Stimulated activated CD4-positive, alpha-beta T cell treated with anti-CD3 and anti-CD28 coated beads, Interleukin-12 subunit alpha, Interleukin-12 subunit beta, amount 100 ng/mL, for 48 hours (primary cell): ENCODE measurements at regions not wholly inside any gene's neighbourhood (a gene's known extent, or its start where the extent isn't known, plus 50 kb on each side); places are given as distances from the start of the nearest gene placed in this dataset.

Experiments used
- DNase-seq, 3 donors: peaks; one replicate each; pipeline ENCODE4 v3.0.0-alpha.2; 2020; ENCODE audit warnings: low read depth in 2 of 3, low spot score in 1 of 3

GRCh38 chr2:238558456-238559099 is 131.9 kb downstream of the ASB1 start:
- no peak for DNase-seq

GRCh38 chr2:238560234-238560633 is 133.5 kb downstream of the ASB1 start:
- no peak for DNase-seq

DNA sequence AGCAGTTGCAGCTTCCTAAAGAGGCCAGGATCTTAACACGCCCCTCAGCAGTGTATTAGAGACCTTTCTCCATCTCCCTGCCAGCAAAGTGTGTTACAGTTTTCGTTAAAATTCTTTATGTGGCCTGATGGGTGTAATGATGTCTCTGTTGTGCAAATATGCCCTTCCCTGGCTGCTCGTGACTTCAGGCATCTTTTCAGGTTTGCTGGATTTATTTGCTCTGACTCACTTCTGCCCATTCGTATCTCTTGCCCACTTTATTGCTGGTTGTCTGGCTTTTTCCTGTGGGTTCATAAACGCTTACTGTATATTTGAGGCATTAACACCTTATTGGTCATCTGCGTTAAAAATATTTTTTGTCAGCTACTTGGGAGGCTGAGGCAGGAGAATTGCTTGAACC is 134.5 kb downstream of the ASB1 start:
- DNase-seq: no peak

DNA sequence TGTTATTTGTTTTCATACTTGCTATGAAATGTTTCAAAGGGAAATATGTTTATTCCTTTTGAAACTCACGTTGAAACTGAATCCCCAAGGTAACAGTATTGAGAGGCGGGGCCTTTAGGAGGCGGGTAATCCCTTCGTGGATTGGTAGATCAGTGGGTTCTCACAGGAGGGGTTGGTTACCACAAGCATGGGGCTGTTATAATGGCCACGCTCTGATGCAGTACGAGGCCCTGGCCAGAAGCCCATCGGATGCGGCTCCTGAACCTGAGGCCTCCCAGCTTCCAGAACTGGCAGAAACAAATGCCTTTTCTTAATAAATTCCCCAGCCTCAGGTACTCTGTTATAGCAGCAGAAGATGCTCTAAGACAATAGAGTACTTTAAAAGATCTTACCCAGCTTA is 135.7 kb downstream of the ASB1 start:
- no peak for DNase-seq

DNA sequence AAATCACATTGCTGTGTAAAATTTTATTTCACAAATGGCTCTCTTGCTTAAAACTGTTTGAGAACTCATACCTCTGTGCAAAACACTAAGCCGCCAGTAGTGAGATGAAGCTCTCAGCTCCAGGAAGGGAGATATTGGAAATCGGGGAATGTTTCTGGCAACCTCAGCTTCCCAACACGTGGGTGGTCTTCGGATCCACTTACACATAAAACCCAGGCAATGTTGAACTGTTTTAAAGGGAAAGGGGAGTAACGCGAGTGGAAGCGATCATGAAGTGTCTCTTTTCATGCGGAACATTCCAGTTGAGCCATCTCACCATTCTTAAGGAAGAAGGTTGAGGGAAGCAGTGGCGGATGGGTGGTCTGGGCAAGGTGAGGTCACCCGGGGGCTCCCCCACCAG is 136.8 kb downstream of the ASB1 start:
- DNase-seq: no peak

DNA sequence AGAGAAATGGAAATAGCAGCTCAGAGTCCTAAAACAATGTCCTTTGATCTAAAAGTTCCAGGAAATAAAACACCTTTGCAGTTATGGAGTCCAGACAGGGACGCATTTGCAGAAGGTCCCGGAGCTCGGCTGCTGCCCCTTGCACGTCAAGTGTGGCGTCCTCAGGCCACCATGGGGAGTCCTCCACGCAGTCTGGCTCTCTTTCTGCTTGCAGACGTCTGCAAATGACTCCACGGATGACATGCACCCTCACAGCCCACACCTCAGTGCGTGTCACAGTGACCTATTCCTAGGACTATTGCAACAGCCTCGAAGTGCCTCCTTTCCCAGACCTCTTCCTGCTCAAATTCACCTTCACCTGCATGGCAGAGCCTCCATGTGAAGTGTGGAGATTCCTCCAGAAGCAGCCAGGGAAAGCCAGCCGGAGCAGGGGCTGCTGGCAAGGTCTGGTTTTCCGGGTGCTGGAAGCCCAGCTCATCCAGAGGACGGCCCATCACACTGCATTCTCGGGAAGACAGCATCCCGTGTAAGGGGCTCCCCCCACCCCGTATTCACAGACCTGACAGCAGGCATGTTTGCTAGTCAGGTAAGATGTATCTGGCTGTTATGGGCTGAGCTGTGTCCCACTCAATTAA is 137.7 kb downstream of the ASB1 start:
- DNase-seq: no peak

- no peak for DNase-seq
These were observed 138.3 kb downstream of the ASB1 start for GRCh38 chr2:238565031-238565430.

DNA sequence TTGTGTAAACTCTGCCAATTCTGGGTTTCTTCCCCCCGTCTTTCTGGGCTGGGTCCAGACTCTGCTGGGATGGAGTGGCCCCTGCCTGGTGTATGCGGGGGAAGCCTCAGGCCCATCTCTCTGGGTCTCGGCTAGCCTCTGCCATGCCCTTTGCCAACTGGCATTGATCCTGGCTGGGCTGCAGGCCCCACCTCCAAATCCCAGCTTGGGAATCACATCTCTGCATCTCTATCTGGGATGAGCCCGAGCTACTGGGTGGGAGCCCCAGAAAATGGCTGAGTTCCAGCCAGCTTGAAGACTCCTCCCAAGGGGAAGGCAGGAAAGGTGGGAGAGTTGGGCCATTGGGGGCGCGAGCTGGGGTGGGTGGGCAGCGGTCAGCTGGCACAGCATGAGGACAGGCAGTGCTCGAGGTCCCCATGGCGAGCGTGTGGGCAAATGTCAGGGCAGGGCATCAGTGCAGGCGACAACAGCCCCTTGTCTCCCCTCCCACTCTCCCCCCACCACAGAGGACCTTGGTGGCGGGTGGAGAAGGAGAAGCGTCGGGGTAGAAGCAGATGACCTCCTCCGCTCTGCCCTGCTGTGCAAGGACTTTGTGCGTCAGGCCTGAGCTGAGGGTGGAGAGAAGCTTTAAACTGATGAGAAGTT is 139.4 kb downstream of the ASB1 start:
- DNase-seq: no peak

- DNase-seq: no peak
These were observed 140.5 kb downstream of the ASB1 start for GRCh38 chr2:238567067-238567855.

DNA sequence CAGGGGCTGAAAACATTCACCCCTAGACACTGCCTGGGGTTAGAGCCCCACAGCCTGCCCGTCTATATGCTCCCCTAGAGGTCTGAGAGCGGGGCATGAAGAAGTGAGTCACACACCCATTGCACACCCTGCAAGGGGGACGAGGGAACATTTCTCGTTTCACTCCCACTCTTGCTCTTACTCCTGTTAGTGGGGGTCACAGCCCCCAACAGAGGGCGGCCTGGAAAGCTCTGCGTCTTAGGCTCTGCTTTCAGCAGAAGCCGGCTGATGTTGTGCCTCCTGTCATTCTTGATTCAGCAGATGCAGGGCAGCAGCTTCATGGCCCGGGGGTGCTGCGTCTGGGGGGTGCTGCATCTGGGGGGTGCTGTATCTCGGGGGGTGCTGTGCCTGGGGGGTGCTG is 141.3 kb downstream of the ASB1 start:
- no peak for DNase-seq

- DNase-seq: no peak
These were observed 142.0 kb downstream of the ASB1 start for GRCh38 chr2:238568455-238569440.

GRCh38 chr2:238569507-238570195 is 142.9 kb downstream of the ASB1 start:
- DNase-seq: no peak

DNA sequence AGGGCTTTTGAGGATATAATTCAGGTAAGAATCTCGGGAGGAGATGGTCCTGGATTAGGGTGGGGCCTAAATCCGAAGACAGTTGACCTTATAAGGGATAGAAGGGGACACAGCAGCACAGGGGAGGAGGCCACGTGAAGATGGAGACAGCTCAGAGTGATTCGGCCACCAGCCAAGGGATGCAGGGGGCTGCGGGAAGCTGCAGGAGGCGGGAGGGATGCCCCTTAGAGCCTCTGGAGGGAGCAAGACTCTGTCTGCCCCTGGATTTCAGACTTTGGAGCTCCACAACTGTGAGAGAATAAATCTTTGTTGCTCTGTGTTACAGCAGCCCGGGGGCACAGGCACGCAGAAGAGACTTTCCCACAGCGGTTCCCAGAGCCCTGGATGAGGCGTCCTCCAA is 143.7 kb downstream of the ASB1 start:
- DNase-seq: no peak

GRCh38 chr2:238570926-238571325 is 144.2 kb downstream of the ASB1 start:
- no peak for DNase-seq

DNA sequence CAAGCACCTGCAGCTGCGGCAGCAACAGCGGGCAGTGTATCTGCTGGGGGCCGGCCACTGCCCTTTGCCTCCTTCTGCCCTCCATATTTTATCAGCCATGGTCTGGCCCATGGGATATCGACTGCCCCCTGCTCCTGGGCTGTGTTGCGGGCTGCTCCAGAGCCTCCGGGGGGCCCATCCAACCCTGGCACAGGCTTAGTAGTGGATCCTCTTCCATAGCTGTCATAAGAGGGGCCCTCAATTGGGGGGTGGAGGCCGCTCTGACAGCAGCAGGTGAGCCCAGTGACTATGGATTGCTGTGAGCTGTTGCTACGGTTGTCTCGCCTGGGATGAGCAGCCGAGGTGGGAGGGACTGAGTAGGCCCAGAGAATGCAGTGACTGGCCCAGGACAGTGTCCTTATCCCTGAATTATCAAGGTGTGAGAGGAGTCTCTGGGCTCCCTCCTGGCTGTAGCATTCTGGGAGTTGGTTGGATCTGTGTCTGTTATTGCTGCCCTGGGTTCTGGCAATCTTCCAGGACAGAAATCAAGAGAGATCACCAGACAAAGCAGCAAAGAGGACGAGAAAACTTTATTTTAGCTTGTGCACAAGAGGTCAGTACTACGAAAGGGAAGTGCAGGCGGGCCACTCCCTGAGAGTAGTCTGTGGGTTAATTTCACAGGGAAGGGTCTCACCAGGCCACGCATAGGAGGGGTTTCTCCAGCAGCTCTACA is 145.1 kb downstream of the ASB1 start:
- no peak for DNase-seq

GRCh38 chr2:238573065-238573778 is 146.5 kb downstream of the ASB1 start:
- peak in 2 of 3 donors; percentile 3 to 10 for DNase-seq

DNA sequence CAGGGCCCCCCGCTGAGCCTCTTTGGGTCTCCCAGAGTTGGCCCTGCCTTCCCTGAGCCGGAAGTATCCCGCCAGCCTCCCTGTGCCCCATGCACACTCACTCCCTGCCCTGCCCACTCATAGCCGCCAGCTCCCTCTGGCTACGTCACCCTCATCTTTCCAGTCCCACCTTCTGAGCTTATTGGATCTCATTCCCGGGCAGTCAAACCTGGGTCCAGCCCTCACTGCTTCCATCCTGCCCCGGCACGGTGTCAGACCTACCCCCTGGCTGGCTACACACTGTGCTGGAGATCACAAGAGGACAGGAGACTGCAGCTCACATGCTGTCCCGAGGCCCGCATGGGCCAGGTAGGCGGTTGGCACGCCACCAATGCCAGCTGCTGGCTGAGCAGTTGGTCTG is 147.2 kb downstream of the ASB1 start:
- DNase-seq: no peak

DNA sequence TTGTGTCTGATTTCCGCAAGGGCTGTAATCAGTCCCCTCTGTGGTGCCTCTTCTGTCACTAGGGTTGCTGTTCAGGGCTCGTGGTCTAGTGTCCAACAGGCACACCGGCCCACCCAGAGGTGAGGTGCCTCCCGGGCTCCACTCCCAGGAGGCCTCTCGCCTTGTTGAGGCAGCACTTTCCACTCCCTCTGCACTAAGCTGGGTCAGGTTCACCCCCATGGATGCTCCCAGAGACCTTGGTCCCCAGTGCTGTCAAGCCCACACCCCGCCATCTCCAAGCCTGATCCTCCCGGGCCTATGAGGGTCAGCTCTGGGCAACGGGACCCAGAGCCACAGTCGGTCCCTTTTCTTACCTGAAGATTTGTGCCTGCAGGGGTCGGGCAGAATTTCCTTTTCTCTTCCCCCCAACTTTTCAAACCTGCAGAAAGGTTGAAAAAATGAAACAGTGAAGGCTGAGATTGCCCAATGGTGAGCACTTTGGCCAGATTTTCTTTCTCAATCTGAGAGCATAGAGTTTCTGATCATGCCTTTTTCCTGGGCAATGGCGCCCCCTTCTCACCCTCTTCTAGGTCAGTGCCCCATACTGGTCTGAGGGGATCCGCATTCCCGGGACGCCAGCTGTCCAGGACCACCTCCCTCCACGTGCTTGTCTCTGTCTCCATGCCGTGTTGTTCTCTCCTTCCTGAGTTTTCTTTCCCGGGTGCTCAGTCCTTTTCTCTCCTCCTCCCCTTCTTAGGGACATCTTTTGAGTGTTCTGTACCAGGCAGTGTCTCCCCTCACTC is 148.0 kb downstream of the ASB1 start:
- no peak for DNase-seq
